ENCODE measurements at regions not wholly inside any gene's neighbourhood (a gene's known extent, or its start where the extent isn't known, plus 50 kb on each side); places are given as distances from the start of the nearest gene placed in this dataset.

DNA sequence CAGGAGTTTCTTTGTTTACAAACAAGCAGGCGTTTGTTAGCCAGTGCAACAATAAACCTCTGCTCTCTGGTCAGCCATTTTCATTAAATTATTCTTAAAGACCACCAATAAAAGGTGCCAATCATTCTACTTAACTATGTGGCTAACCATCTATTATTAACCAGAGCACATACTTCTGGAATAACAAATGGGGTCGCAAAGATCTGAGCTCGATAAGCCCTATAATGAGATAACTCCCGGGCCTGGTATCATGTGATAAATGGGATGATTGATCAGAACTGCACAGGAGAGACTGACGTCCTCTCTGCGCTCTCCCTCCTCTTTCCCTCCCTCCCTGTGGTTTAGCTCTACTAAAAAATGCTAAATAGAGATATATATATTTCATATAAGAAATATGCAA, 488.2 kb downstream of the NTRK2 start:
- TF ChIP-seq, protein P1, sequence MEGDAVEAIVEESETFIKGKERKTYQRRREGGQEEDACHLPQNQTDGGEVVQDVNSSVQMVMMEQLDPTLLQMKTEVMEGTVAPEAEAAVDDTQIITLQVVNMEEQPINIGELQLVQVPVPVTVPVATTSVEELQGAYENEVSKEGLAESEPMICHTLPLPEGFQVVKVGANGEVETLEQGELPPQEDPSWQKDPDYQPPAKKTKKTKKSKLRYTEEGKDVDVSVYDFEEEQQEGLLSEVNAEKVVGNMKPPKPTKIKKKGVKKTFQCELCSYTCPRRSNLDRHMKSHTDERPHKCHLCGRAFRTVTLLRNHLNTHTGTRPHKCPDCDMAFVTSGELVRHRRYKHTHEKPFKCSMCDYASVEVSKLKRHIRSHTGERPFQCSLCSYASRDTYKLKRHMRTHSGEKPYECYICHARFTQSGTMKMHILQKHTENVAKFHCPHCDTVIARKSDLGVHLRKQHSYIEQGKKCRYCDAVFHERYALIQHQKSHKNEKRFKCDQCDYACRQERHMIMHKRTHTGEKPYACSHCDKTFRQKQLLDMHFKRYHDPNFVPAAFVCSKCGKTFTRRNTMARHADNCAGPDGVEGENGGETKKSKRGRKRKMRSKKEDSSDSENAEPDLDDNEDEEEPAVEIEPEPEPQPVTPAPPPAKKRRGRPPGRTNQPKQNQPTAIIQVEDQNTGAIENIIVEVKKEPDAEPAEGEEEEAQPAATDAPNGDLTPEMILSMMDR (conservative IDR thresholded peaks at IDR 0.05; ENCODE audit: low read depth, low read length) = no peak
- no peak for TF ChIP-seq EZH2 (IDR thresholded peaks at IDR 0.05; ENCODE audit: low read length, unreplicated experiment)

Measured in PC-3 (cell line).